ENCODE measurements at regions not wholly inside any gene's neighbourhood (a gene's known extent, or its start where the extent isn't known, plus 50 kb on each side); places are given as distances from the start of the nearest gene placed in this dataset.

DNA sequence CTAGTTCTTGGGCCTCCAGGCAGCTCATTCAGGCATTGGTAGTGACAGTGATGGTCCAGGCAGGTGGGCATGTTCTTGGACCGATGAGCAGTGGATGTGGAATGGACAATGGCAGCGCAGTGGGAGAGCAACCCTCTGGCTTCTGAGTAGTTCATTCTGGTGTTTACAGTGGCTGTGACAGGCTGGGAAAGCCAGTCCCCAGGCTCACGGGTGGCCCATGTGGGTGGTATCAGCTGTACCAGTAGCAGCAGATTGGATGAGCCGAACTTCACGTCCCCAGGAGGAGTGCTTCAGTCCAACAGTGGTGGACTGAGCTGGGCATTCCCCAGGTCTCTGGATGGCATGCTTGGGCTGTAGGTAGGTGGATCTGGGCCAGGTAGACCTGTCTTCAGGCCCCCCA is 515.6 kb upstream of the ACO1 start:
- TF ChIP-seq, protein P1, sequence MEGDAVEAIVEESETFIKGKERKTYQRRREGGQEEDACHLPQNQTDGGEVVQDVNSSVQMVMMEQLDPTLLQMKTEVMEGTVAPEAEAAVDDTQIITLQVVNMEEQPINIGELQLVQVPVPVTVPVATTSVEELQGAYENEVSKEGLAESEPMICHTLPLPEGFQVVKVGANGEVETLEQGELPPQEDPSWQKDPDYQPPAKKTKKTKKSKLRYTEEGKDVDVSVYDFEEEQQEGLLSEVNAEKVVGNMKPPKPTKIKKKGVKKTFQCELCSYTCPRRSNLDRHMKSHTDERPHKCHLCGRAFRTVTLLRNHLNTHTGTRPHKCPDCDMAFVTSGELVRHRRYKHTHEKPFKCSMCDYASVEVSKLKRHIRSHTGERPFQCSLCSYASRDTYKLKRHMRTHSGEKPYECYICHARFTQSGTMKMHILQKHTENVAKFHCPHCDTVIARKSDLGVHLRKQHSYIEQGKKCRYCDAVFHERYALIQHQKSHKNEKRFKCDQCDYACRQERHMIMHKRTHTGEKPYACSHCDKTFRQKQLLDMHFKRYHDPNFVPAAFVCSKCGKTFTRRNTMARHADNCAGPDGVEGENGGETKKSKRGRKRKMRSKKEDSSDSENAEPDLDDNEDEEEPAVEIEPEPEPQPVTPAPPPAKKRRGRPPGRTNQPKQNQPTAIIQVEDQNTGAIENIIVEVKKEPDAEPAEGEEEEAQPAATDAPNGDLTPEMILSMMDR (conservative IDR thresholded peaks at IDR 0.05), result no peak
- TF ChIP-seq ZFX (IDR thresholded peaks at IDR 0.05), result no peak

All from C4-2B (cell line).